PC-9 (cell line): ENCODE measurements at regions not wholly inside any gene's neighbourhood (a gene's known extent, or its start where the extent isn't known, plus 50 kb on each side); places are given as distances from the start of the nearest gene placed in this dataset.

ENCODE experiments used
- BruUV-seq: library from RNA; stranded (reverse); fragments of 400-500 nt; replicated peaks from 2 replicates; lab custom pipeline; 2021; lab: Mats Ljungman, UMichigan
- CTCF ChIA-PET: fragments of 300-600 bp; sonication (Branson Sonifier 250); formaldehyde crosslinking; loops from one replicate; lab custom pipeline; 2022; ENCODE audit warnings: antibody characterized with exemption; lab: Charles Lee
- POLR2A ChIA-PET: fragments of 300-600 bp; sonication (Branson Sonifier 250); formaldehyde crosslinking; loops from one replicate; lab custom pipeline; 2022; ENCODE audit warnings: antibody characterized with exemption; ENCODE audit not compliant: unreplicated experiment; lab: Charles Lee
- DNase-seq, 2 experiments: peaks; one replicate each; pipeline versions ENCODE4 v3.0.0 to v3.0.0-alpha.2; 2015 to 2022; ENCODE audit warnings: mixed read lengths in 1 of 2
- H2AFZ ChIP-seq: fragments of 200-600 bp; sonication (generic); 2 replicates; pipeline ENCODE4 v1.8.1; 2017; ENCODE audit warnings: antibody characterized with exemption
- H3F3A ChIP-seq: fragments of 200-600 bp; sonication (generic); 2 replicates; pipeline ENCODE4 v1.8.1; 2017; ENCODE audit warnings: antibody characterized with exemption, mild to moderate bottlenecking, low read depth; ENCODE audit not compliant: insufficient read depth
- H3K27ac ChIP-seq: fragments of 200-600 bp; sonication (generic); 2 replicates; pipeline ENCODE4 v1.6.1; 2016; ENCODE audit warnings: mixed run types
- H3K27me3 ChIP-seq: fragments of 200-600 bp; sonication (generic); 2 replicates; pipeline ENCODE4 v1.6.1; 2016; ENCODE audit warnings: low read depth, mixed run types; ENCODE audit not compliant: insufficient read depth
- H3K36me3 ChIP-seq: fragments of 200-600 bp; sonication (generic); 2 replicates; pipeline ENCODE4 v1.6.1; 2016; ENCODE audit warnings: low read depth, mixed run types
- H3K4me1 ChIP-seq: fragments of 200-600 bp; sonication (generic); replicated peaks from 2 replicates; pipeline ENCODE4 v1.6.1; 2016; ENCODE audit warnings: mixed run types; ENCODE audit not compliant: insufficient read depth
- H3K4me2 ChIP-seq: fragments of 200-600 bp; sonication (generic); 2 replicates; pipeline ENCODE4 v1.6.1; 2017; ENCODE audit warnings: mixed run types
- H3K4me3 ChIP-seq: fragments of 200-600 bp; sonication (generic); 2 replicates; pipeline ENCODE4 v1.6.1; 2016; ENCODE audit warnings: mixed run types
- H3K79me2 ChIP-seq: fragments of 200-600 bp; sonication (generic); 2 replicates; pipeline ENCODE4 v1.6.1; 2017; ENCODE audit warnings: low read depth, mixed run types
- H3K9me2 ChIP-seq: fragments of 200-600 bp; sonication (generic); 2 replicates; pipeline ENCODE4 v1.8.1; 2017; ENCODE audit warnings: mild to moderate bottlenecking; ENCODE audit not compliant: insufficient read depth
- H3K9me3 ChIP-seq: fragments of 200-600 bp; sonication (generic); 2 replicates; pipeline ENCODE4 v1.8.1; 2016; ENCODE audit warnings: low read depth; ENCODE audit not compliant: insufficient read depth
- H4K20me1 ChIP-seq: fragments of 200-600 bp; sonication (generic); 2 replicates; pipeline ENCODE4 v1.8.1; 2017; ENCODE audit not compliant: insufficient read depth
- CTCF ChIP-seq: fragments of 200-600 bp; sonication (generic); conservative IDR thresholded peaks from 2 replicates; pipeline ENCODE4 v1.6.1; 2017; ENCODE audit warnings: mixed run types, antibody characterized with exemption, mild to moderate bottlenecking, moderate library complexity
- EZH2 ChIP-seq: fragments of 200-600 bp; sonication (generic); IDR thresholded peaks from 2 replicates; pipeline ENCODE4 v1.8.0; 2017; ENCODE audit warnings: antibody characterized with exemption, low read depth
- intact Hi-C: fragments of 100-400 bp; cut with micrococcal nuclease; formaldehyde crosslinking; loops from one replicate; pipeline ENCODE4 v1.10.0; 2022; ENCODE audit not compliant: unreplicated experiment

GRCh38 chr10:126798649-126799048 is 106.6 kb upstream of the DOCK1 start:
- Histone ChIP-seq H3K9me2 (no peaks in the 10 kb centered on the region), H3F3A (no peaks in the 10 kb centered on the region), H3K27ac (no peak overlapping the region), H4K20me1 (no peaks in the 10 kb centered on the region), H3K4me3 (no peak overlapping the region), H3K4me2 (no peak overlapping the region), H3K79me2 (no peaks in the 10 kb centered on the region), H3K36me3 (no peaks in the 10 kb centered on the region), H2AFZ (no peak overlapping the region), H3K27me3 (no peaks in the 10 kb centered on the region), H3K9me3 (no peaks in the 10 kb centered on the region), H3K4me1 (no peaks in the 10 kb centered on the region)
- DNase-seq: no peak
- no TSS peak for BruUV-seq
- ChIA-PET POLR2A (no interaction called here), CTCF (interaction anchor here (0.8 kb wide), 1 partner anchor 43 kb away, joined by 3 read pairs; no protein-coding TSS in a partner anchor)
- no peak for TF ChIP-seq EZH2
- TF ChIP-seq CTCF: no peak
- intact Hi-C loops: no loop called here

GRCh38 chr10:126803394-126803793 is 101.8 kb upstream of the DOCK1 start:
- no peaks in the 10 kb centered on the region for H4K20me1 ChIP-seq
- H3F3A ChIP-seq: no peaks in the 10 kb centered on the region
- no peaks in the 10 kb centered on the region for H3K27me3 ChIP-seq
- no peaks in the 10 kb centered on the region for H3K79me2 ChIP-seq
- ChIA-PET CTCF (no interaction called here), POLR2A (no interaction called here)
- DNase-seq: no peak
- TF ChIP-seq CTCF (no peak), EZH2 (no peak)
- H2AFZ ChIP-seq: no peak overlapping the region
- H3K4me2 ChIP-seq: no peak overlapping the region
- H3K9me2 ChIP-seq: no peaks in the 10 kb centered on the region
- H3K36me3 ChIP-seq: no peaks in the 10 kb centered on the region
- H3K4me3 ChIP-seq: no peak overlapping the region
- BruUV-seq: no TSS peak
- intact Hi-C loops: no loop called here
- H3K27ac ChIP-seq: no peak overlapping the region
- H3K9me3 ChIP-seq: no peaks in the 10 kb centered on the region
- no peaks in the 10 kb centered on the region for H3K4me1 ChIP-seq

- Histone ChIP-seq H3K9me2 (no peaks in the 10 kb centered on the region), H3K4me2 (no peak overlapping the region), H4K20me1 (no peaks in the 10 kb centered on the region), H3K9me3 (no peaks in the 10 kb centered on the region), H3K4me1 (no peaks in the 10 kb centered on the region), H3F3A (no peaks in the 10 kb centered on the region), H3K79me2 (no peaks in the 10 kb centered on the region), H3K27me3 (no peaks in the 10 kb centered on the region), H3K36me3 (no peaks in the 10 kb centered on the region), H2AFZ (no peak overlapping the region), H3K27ac (no peak overlapping the region), H3K4me3 (no peak overlapping the region)
- TF ChIP-seq EZH2 (no peak), CTCF (no peak)
- BruUV-seq: no TSS peak
- ChIA-PET POLR2A (no interaction called here), CTCF (no interaction called here)
- DNase-seq: no peak
- intact Hi-C loops: no loop called here
Measured at GRCh38 chr10:126804396-126804795, 100.8 kb upstream of the DOCK1 start.
